Hepatic stellate cell (primary cell): ENCODE measurements at regions not wholly inside any gene's neighbourhood (a gene's known extent, or its start where the extent isn't known, plus 50 kb on each side); places are given as distances from the start of the nearest gene placed in this dataset.
"Not testable (repeated sequence)": the region's sequence is repeated elsewhere in the genome, so short reads cannot be mapped to it uniquely, and the experiment has no call there.

Source experiments
- DNase-seq: peaks from one replicate; pipeline ENCODE4 v3.0.0; 2011; ENCODE audit warnings: low spot score

DNA sequence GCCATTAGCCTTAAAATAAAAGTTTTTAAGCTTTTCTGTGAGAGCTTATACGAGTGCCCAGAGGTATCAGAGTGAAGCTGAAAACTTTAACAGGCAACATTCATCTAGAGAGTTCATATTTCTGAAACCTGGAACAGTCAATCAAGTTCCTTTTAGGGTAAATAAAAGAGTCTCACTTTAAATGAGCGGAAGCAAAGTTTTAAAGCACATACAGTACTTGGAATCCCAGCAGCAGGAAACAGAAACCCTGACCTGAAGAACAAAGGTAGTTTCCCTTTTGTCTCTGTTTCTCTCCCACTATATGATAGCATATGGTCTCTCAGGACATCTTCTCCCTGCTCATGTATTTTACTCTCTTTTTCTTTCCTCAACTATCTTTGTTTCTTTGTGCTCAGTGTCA, 153.0 kb downstream of the ASB9 start:
- DNase-seq, result no peak

- no peak for DNase-seq
These were observed 154.9 kb downstream of the ASB9 start for GRCh38 chrX:15114743-15115566.

- no peak for DNase-seq
These were observed 162.4 kb downstream of the ASB9 start for GRCh38 chrX:15107367-15107988.

DNA sequence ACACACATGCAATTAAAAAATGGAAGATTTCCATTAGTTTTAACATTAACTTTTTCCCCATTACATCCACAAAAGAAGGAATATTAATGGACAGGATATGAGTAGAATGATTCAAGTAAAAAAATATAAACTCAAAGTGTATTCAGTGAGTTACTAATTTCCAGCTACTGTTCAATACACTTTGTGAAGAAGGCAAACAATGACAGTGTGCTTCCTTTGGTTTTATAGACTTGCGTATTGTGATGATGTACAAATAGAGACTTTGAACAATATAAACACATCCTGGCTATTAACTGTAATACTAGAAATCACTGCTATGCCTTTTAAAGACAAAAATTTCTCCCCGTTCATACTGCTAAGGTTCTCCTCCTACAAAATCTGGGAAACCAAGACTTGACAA, 171.4 kb downstream of the ASB9 start:
- DNase-seq, result no peak

- DNase-seq, result no peak
These were observed 182.1 kb downstream of the ASB9 start for GRCh38 chrX:15087747-15088146.

GRCh38 chrX:15073313-15073712, 196.6 kb downstream of the ASB9 start:
- no peak for DNase-seq

- no peak for DNase-seq
These were observed 197.0 kb downstream of the ASB9 start for GRCh38 chrX:15072880-15073279.

DNA sequence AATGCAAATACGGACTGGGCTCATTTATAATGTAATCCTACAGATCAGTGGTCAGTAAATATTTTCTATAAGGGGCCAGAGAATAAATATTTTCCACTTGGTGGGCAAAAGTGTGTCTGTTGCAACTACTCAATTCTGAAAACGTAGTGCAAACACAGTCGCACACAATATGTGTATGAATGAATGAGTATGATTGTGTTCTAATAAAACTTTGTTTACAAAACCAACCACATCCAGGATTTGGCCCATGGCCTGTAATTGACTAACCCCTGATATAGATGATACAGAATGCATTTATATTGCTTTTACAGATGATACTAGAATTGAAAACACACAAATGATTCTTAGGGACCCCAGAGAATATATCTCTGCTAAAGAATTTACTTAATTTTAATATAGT, 197.6 kb downstream of the ASB9 start:
- DNase-seq, result no peak

- no peak for DNase-seq
These were observed 186.3 kb downstream of the MOSPD2 start for GRCh38 chrX:15059474-15059873.

- no peak for DNase-seq
These were observed 182.8 kb downstream of the MOSPD2 start for GRCh38 chrX:15056044-15056443.

GRCh38 chrX:15055146-15055930, 182.1 kb downstream of the MOSPD2 start:
- no peak for DNase-seq

DNA sequence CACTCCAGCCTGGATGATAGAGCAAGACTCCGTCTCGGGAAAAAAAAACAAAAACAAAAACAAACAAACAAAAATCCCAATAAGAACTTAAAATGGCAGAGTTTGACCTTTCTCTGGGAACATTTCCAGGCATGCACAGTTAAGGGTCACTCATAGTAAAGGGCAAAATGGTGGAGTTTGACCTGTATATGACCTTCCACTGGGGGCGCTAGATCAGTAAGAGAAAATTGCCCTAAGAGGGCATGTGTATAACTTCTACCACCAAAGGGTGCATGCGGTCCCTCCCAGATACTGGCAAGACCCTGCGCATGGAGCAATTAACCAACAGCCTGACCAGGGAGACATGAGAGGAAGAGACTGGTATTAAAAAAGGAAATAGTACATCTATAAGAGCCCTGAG, 177.2 kb downstream of the MOSPD2 start:
- no peak for DNase-seq

- DNase-seq, result no peak
These were observed 170.3 kb downstream of the MOSPD2 start for GRCh38 chrX:15043538-15043937.

- no peak for DNase-seq
These were observed 160.7 kb downstream of the MOSPD2 start for GRCh38 chrX:15033917-15034316.

GRCh38 chrX:15017491-15017890, 144.3 kb downstream of the MOSPD2 start:
- DNase-seq, result no peak

GRCh38 chrX:15016051-15016450, 142.8 kb downstream of the MOSPD2 start:
- no peak for DNase-seq

GRCh38 chrX:15014281-15014680, 141.1 kb downstream of the MOSPD2 start:
- no peak for DNase-seq

DNA sequence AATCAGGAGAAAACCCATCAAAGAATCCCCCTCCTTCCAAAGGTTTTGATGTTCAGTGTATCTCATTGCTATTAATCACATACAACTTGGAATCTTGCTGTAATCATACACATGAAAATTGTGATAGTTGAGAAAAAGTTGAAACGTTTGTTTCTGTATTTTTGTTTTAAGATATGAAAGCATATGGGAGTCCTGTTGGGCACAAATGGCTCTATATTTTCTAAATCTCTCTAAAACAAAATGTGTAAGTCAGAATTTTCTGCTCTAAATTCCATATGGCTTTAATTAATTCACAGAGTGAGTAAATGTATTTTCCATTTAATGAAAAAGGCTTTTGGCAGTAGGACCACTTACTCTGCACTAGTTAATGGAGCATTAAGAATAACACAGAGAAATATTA, 140.2 kb downstream of the MOSPD2 start:
- no peak for DNase-seq

DNA sequence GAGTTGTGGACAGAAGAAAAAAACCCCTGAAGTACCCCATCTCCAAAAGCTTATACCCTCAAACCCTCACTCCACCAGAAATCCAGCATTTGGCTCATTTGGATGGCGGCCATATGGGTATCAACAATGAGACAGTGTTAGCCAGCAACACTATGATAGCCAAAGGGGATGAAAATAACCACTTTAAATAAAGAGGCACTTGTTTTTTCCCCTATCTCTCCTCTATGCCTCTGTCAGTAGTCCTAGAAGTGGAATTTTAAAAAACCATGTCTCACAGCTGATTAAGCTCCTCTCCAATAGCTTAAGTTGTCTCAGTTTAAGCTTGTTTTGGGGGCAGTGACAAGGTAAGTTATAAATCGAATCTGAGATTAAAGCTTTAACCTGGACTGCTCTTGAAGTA, 124.0 kb downstream of the MOSPD2 start:
- no peak for DNase-seq

- not testable (repeated sequence) for DNase-seq
These were observed 111.2 kb downstream of the MOSPD2 start for GRCh38 chrX:14984425-14984824.
